GM21786 (cell line): ENCODE measurements at regions not wholly inside any gene's neighbourhood (a gene's known extent, or its start where the extent isn't known, plus 50 kb on each side); places are given as distances from the start of the nearest gene placed in this dataset.

Source experiments
- ATAC-seq: cut with Tn5 transposase; IDR thresholded peaks from one replicate; pipeline ENCODE4 v1.9.1; 2021; ENCODE audit not compliant: unreplicated experiment

- no peak for ATAC-seq
Observed at GRCh38 chr7:131159961-131160361, 167.7 kb upstream of the MKLN1 start.

GRCh38 chr7:131161103-131161502 lies 166.6 kb upstream of the MKLN1 start:
- ATAC-seq, result no peak

- ATAC-seq, result no peak
Observed at GRCh38 chr7:131164025-131164925, 163.4 kb upstream of the MKLN1 start.

- ATAC-seq, result no peak
Observed at GRCh38 chr7:131166066-131166465, 161.6 kb upstream of the MKLN1 start.

- no peak for ATAC-seq
Observed at GRCh38 chr7:131170440-131171271, 157.0 kb upstream of the MKLN1 start.

DNA sequence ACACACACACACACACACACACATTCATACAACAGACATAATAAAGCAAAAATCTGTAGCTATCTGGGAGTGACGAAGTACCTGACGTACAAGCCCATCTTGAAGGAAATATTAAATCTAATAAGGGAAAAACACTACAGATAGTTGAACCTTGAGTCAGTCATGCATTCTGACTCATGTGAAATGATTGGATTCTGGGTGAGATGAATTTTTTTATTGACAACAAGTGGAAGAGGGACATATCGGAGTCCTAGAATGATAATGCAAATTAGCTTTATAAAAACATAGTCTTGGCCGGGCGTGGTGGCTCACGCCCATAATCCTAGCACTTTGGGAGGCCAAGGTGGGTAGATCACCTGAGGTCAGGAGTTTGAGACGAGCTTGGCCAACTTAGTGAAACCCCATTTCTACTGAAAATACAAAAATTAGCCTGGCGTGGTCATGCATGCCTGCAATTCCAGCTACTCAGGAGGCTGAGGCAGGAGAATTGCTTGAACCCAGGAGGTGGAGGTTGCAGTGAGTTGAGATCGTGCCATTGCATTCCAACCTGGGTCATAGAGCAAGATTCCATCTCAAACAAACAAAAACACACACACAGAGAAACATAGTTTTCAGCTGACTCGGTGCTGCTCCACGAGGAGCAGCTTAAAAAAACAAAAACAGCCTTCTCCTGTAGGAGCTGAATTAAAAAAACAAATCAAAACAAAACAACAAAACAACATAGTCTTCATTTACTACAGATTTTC lies 154.4 kb upstream of the MKLN1 start:
- ATAC-seq, result no peak

GRCh38 chr7:131174391-131174790 lies 153.3 kb upstream of the MKLN1 start:
- ATAC-seq, result no peak

- no peak for ATAC-seq
Observed at GRCh38 chr7:131174855-131175254, 152.8 kb upstream of the MKLN1 start.

DNA sequence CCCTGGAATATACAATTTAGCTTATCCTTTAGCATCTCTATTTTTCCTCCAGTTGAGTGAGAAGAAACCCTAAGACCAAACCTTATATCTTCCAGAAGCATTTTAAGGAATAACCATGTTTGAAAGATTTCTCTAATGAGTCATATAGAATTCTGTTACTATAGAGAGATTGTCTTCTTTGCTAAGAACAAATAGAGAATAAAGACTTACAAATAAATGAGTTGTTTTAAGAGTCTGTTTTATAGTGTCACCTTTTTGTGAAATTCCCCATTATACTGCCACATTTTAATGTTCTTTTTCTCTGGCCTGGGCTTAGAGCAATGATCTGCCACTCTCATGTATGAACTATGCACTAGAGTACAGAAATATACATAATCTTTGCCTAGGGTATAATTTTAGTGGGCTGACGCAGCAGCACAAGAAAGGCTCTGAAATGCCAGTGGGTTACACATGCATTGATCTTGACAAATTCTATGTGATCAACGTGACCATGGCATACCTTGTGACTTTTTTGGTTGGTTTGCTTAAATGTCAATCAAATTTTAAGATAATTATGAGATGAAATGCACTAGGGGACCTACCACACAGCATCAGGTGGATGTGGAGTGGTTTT lies 145.1 kb upstream of the MKLN1 start:
- no peak for ATAC-seq

DNA sequence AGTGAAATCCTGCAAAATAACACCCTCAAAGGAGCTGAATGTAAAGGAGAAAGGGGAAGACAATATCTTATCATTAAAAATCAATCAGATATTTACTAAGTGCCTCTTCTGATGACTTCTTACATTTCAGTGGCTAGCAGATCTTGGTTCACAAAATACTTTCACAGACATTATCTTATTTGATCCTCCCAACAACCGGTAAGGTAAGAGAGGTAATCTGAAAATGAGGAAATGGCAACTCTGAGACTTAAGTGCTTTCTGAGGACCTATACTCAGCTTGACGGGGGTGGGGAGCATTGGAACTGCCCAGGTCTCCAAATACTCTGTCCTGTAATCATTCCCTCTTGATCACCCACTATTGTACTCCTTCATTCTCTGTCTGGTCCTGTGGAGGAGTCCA lies 144.6 kb upstream of the MKLN1 start:
- no peak for ATAC-seq

DNA sequence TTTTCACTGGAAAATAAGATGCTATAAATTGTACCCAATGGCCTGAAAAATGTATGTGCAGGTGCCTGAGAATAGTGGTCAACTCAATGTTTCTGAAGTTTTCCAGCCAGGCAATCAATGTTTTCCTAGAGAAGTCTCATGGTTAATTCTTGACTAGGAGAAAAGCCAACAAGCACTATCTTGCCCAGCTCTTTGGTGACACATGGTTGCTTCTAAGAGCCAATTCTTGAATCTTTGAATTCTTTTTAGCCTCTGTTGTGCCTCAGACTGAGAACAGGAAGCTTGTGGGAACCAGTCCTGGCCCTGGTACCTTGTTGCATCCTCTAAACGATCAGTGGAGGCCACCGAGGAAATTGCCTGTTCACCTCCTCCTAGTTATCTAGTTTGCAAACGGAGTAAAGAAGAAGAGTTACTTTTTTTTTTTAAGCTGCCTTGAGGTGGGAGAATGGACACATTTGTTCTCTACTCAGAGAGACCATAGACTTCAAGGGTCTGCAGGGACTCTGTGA lies 144.0 kb upstream of the MKLN1 start:
- no peak for ATAC-seq

DNA sequence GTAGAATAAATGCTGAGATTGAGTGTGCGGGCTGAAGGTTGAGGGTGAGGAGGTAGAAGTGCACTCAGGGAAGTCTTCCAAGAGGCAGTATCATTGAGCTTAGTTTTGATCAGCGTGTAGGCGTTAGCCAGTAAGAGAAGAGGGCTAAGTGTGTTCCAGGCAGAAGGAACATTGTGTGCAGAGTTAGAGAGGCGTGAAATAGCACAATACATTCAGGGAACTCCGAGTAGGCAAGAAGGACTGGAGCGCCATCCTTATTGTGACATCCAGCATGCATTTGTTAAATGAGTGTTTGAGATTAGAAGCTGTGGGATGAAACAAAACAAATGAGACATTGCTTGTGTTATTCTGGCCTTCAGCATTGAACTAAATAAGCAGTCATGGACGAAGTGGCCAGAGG lies 140.9 kb upstream of the MKLN1 start:
- ATAC-seq, result no peak

GRCh38 chr7:131188367-131189339 lies 139.0 kb upstream of the MKLN1 start:
- ATAC-seq, result peak; percentile 75

DNA sequence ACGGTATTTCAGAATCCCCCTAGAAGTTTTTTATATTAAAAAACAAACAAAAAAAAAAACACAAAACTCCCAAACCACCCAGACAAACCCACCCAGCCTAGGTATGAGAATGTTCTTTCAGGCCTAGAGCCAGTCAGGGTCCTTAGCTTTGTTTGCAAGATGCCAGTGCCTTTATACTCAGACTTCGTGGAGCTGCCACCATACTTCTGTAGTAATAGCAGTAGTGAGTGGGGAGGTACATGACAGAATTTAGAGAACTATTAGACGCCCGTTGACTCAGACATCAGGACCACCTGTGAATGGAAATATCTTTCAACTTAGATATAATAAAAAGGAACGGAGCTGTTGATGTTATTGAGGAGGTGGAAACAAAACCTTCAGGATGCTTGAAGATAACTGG lies 138.2 kb upstream of the MKLN1 start:
- no peak for ATAC-seq

DNA sequence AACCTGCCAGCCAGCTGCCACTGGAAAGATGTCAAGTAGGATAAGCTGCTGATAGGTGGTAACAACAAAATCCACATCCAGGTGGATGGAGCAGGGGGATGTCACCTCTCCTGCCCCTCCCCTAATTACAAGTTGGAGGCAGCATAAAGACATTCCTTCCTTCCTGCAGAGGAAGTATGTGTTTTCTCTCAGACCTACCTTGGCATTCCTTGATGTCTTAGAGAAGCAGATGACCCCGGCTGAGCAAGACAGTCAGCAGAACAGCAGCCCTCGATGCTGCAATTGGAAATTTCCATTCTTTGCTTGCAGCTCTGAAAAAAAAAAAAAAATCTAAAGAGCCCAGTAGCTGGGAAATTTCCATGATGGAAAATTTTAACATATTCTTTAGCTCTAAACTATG lies 137.5 kb upstream of the MKLN1 start:
- ATAC-seq, result no peak

DNA sequence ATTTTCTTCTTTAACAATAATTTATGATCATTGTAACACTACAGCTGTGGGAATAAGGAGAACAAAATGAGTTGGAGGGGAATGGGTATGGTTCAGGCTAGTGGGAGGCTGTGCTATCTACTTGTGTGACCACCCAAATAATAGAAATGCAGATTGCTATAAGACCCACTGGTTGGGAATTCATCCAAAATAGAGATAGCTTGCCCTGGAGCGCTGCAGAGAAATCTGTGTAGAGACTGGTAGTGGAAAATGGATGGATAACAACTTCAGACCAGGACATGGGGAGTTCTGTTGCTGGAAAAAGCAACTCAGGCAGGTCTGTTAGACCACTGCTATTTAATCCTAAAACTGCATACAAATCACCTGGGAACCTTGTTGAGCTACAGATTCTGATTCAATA lies 137.1 kb upstream of the MKLN1 start:
- ATAC-seq, result no peak

DNA sequence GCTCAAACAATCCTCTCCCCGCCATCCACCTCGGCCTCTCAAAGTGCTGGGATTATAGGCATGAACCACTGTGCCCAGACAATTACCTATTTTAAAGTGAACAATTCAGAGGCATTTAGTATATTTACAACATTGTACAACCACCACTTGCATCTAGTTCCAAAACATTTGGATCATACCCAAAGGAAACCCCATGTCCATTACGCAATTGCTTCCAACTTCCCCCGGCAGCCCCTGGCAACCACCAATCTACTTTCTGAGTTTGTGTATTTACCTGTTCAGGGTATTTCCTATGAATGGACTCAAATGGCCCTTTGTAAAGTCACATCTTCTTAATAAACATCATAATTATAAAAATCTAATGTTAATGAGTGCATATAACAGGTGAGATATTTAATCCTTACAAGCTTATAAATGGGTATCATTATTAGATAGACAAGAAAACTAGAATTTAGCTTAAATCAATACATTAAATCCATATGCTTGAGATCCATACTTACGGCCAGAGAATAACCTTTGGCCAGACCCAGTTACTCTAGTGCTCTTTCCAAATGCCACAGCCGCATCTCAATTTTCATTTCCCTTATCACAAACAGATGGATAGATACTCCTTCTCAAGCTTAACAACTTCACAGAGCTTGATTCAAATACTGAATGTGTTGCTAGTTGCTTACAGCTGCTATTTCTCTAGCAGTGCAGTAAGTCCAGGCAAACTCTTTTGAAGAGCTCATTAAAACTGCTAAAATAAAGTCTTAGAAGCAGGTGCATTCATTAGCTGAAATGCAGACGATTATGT lies 133.4 kb upstream of the MKLN1 start:
- no peak for ATAC-seq

DNA sequence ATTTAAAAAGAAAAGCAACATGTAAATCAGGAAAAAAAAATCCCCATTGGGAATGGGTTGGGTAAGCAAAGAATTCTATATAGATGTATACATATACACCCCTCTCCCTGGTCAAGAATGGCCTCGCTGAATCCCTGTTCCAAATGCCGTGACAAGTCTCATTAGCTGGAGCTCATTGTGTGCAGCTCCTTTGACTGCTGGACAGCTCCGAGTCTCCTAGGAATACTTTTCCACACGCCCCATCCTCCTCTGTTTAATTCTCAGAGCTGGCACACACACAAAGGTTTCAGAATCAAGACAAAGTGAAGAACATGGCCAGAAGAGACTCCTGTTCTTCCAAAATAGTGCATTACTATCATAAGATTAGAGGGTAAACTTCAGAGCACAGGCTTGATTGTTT lies 130.9 kb upstream of the MKLN1 start:
- no peak for ATAC-seq
